Fibroblast of villous mesenchyme (primary cell): ENCODE measurements at regions not wholly inside any gene's neighbourhood (a gene's known extent, or its start where the extent isn't known, plus 50 kb on each side); places are given as distances from the start of the nearest gene placed in this dataset.

Source experiments
- DNase-seq: peaks from one replicate; pipeline ENCODE4 v3.0.0-alpha.2; 2010; ENCODE audit warnings: low read depth
- H3K4me3 ChIP-seq: 2 replicates; pipeline ENCODE4 v1.5.1; 2011; ENCODE audit warnings: low read depth, mild to moderate bottlenecking, low read length
- TF ChIP-seq, protein P1 (sequence below): IDR thresholded peaks from 2 replicates; pipeline ENCODE4 v1.5.1; 2012; ENCODE audit warnings: low read depth, mild to moderate bottlenecking, low read length; ENCODE audit not compliant: insufficient read depth

DNA sequence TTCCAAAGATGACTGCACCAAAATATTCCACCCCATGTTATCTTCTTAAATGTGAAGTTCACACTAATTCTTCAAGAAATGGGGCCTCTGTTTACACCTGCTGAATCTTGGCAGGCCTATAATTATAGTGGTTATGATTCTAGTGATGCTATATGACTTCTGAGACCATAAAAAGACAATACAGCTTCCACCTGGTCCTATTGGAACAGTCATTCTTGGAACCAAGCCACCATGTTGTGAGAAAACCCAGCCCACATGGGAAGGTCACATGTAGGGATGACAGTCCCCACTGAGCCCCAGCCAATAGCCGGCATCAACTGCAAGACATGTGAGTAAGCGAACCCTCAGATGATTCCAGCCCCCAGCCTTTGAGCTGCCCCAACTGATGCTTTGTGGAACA is 587.5 kb downstream of the MID1IP1 start:
- TF ChIP-seq, protein P1, sequence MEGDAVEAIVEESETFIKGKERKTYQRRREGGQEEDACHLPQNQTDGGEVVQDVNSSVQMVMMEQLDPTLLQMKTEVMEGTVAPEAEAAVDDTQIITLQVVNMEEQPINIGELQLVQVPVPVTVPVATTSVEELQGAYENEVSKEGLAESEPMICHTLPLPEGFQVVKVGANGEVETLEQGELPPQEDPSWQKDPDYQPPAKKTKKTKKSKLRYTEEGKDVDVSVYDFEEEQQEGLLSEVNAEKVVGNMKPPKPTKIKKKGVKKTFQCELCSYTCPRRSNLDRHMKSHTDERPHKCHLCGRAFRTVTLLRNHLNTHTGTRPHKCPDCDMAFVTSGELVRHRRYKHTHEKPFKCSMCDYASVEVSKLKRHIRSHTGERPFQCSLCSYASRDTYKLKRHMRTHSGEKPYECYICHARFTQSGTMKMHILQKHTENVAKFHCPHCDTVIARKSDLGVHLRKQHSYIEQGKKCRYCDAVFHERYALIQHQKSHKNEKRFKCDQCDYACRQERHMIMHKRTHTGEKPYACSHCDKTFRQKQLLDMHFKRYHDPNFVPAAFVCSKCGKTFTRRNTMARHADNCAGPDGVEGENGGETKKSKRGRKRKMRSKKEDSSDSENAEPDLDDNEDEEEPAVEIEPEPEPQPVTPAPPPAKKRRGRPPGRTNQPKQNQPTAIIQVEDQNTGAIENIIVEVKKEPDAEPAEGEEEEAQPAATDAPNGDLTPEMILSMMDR = no peak
- H3K4me3 ChIP-seq = no peak overlapping the region
- DNase-seq = no peak

DNA sequence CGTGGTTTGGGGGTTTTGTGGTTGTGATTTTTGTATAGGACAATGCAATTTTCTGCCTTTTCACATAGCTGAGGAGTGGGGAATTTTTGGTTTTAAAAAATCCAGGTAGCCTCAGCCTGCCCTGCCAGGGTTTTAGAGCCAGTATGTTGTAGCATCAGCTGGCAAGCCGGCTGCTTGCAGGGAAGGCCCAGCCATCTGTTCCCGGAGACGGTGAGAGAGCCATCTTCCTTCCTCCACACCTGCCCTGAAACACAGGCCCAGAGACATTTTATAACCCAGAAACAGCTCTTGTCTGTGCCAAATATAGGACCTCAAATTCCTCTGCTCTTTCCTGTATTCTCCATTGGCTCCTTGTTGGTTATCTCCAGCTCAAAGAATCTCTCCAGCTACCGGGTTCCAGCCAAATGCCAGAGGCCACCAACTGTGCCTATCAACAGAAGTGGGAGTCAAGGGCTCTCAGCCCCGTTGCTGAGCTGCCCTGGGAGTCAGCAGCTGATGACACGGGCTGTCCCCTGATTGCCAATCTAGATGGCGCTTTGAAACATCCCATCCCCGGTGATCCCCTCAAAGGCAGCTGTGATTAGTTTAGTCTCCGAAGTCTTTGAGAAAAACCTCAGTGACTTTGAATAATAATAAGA is 595.2 kb downstream of the MID1IP1 start:
- TF ChIP-seq, protein P1 = no peak
- DNase-seq = no peak
- no peak overlapping the region for H3K4me3 ChIP-seq

DNA sequence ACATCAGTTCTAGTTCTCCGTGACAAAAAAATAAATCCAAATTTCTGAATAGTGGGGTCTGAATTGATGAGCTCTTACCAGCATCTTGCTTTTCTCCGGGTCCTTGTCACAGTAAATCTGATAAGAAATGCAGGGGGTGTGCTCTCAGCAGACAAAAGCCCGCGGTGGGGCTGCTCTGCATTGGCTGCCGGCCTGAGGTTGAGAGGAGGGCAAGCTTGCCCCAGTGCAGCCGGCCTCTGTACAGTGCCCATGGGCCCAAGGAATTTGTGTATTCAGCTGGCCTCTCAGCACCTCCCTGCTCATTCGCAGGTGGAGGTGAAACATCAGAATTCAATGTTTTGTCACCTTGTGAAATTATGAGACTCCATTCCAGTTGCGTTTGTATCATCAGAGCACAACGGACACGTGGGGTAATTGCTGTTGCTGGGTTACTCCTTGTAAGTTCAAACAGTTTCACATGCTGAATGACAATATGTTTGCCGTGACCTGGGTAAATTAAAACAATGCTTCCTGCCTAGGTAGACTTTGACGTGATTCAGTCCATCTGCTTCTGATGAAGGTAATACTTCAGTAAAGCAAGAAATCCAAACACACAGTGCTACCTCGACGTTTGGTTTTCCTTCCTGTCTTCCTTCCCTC is 596.4 kb downstream of the MID1IP1 start:
- H3K4me3 ChIP-seq = no peak overlapping the region
- TF ChIP-seq, protein P1 = no peak
- no peak for DNase-seq

DNA sequence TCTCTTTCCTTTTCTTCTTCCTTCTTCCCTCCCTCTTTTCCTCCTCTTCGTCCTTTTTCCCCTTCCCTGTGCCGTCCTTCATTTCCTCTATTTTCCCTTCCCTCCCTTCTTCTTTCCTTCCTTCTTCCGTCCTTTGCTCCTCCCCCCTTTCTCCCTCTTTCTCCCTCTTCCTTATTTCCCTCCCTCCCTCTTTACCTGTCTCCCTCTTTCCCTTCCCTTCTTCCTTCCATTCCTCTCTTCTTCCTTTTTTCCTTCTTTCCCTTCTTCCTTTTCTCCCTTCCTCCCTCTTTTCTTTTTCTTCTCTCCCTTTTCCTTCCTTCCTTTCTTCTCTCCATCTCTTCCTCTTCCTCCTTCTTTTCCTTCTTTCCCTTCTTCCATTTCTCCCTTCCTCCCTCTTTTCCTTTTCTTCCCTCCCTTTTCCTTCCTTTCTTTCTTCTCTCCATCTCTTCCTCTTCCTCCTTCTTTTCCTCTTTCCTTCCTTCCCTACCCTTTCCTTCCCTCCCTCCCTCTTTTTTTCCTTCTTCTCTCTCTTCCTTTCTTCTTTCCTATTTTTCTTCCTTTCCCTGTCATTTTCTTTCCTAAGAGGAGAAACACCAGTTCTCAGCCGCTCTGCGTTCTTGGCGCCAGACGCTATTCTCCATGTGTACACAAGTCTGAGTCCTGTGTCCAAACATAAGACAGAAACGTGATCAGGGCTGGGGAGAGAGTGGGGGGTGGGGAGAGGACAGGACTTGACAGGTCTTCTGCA is 597.1 kb downstream of the MID1IP1 start:
- TF ChIP-seq, protein P1 = no peak

DNA sequence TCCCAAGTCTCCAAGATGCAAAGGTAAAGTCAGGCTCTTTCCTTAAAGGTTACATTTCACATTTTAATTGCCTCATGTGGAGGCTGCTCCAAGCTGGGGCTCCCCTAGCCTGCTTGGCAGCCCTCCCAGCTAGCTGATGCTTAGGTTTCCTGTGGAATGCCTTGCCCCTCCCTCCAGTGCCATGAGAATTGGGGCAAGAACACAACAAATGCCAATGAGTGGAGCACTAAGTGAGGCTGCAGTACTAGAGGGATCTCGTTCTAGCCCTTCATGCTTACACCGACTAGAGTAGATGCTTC is 597.7 kb downstream of the MID1IP1 start:
- TF ChIP-seq, protein P1 = no peak
- H3K4me3 ChIP-seq = no peak overlapping the region
- no peak for DNase-seq

More for the DNA sequence above, 597.1 kb downstream of the MID1IP1 start:
- H3K4me3 ChIP-seq = no peak overlapping the region
- DNase-seq = no peak

DNA sequence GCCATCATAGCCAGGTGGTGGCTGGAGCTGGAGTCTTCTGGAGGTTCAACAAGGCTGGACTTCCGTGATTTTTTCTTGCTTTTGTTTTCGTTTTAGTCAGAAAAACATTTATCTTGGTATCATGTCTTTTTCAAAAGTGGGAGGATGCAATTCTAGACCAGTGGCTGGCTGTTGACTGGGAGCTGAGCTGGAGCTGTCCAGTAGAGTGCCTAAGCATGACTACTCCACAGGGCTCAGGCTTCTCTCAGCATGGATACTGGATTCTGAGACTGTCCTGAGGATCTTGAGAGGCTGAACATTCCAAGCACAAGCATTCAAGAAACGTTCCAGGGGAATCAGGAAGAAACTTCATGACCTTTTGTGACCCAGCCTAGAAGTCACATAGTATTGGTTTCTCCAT is 598.1 kb downstream of the MID1IP1 start:
- TF ChIP-seq, protein P1 = no peak
- H3K4me3 ChIP-seq = no peak overlapping the region
- no peak for DNase-seq
